Activated effector memory CD4-positive, alpha-beta T cell treated with anti-CD3 and anti-CD28 coated beads, Interleukin-2, amount 50 U/mL, for 16 hours (primary cell): ENCODE measurements at regions not wholly inside any gene's neighbourhood (a gene's known extent, or its start where the extent isn't known, plus 50 kb on each side); places are given as distances from the start of the nearest gene placed in this dataset.

Source experiments
- DNase-seq: peaks from one replicate; pipeline ENCODE4 v3.0.0-alpha.2; 2020

GRCh38 chr4:121277194-121278105 lies 103.4 kb downstream of the QRFPR start:
- DNase-seq, result no peak

GRCh38 chr4:121273191-121273590 lies 107.6 kb downstream of the QRFPR start:
- DNase-seq, result no peak

DNA sequence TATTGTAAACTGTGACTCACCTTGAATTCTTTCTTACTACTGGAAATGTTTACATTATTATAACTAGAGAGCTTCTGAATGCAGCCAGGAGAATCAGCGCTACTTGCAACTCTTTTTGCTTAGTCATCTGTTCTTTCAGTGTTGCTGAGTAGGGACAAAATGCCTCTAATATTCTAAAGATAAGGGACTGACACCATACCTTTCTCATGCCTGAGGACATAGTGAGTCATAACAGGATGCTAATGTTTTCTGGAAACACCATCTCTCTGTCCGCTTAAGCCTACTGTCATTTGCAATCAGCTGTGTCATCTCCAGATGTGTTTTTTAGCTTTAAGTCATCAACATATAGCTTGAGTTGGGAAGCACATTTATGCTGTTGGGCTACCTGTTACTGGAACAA lies 108.3 kb downstream of the QRFPR start:
- DNase-seq, result no peak

- no peak for DNase-seq
Observed at GRCh38 chr4:121270389-121270788, 106.3 kb upstream of the TNIP3 start.

DNA sequence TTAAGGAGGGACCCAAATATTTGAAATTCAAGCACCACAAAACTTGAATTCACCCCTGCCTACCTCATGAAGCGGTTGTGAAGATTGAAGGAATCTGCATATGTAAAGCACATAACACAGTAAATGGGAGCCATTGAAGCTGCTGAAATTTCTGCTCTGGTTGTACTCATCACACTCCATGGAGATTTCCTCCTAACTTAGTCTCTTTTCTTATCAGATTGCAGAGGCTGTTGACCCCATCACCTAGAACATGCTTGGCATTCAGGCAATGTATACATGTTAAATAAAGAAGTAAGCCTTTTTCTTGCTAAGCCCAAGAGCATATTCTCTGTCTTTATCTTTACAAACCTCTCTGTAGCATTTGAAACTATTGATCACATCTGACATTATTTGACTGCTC lies 104.9 kb upstream of the TNIP3 start:
- DNase-seq, result no peak

GRCh38 chr4:121266982-121267381 lies 102.9 kb upstream of the TNIP3 start:
- DNase-seq, result no peak

DNA sequence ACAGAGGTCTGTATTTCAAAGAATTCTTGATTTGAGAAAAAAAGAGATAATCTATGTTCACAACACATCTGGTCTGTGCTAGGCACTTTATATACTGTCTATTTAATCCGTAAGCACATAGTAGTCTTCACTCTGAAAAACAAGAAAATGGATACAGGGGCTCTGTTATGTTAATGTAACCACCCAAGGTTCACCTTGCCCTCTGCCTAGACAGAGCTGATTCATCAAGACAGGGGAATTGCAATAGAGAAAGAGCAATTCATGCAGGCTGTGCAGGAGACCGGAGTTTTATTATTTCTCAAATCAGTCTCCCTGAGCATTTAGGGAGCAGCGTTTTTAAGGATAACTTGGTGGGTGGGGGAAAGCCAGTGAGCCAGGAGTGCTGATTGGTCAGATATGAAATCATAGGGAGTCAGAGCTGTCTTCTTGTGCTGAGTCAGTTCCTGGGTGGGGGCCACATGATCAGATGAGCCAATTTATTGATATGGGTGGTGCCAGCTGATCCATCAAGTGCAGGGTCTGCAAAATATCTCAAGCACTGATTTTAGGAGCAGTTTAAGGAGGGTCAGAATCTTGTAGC lies 92.9 kb upstream of the TNIP3 start:
- no peak for DNase-seq

DNA sequence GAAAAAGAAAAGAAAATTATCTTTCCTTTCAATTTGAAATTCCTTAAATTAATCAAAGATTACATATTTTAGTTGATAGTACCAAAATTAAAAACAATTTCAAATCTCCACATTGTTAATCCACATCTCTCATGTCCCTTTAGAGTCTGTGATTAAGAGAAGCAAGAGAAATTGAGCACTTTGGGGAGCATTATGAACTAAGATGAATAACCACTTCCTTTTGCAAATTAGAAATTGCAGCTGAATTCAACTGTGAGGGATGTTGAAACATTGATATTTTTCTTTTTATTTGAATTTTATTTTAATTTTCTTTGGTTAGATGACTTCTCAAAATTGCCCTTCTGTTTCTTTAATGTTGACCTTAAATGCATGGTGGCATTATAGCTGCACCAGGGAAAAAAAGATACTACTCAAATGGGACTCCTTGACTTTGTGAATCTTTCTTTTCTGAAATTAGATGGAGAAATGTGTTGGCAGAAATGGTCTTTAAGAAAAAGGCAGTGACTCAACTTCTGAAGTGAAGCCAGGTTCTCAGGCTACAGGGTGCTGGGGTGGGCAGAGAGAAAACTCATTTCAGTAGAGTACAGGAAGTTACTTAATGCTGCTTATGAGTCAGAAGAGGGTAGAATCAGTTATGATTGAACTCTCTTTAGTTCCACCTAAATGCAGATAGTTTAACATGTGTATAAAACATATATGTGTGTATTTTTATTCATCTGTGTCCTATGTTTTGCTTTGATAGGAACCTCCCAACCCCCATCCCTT lies 92.0 kb upstream of the TNIP3 start:
- DNase-seq, result peak; percentile 80

DNA sequence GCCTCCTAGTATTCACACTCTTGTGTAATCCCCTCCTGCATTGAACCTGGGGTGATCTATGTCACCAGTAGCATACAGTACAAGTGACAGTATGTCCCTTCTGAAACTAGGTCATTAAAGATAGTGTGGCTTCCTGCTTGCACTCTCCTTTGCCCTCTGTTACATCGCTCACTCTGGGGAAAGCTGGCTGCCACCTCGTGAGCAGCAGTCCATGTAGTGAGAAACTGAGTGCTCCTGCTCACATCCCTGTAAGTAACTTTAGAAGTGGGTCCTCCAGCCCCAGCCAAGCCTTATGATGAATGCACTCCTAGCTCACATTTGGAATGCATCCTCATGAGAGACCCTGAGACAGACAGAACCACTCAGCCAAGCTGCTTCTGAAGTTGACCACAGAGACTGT lies 89.8 kb upstream of the TNIP3 start:
- no peak for DNase-seq

- peak; percentile 84 for DNase-seq
Observed at GRCh38 chr4:121252224-121252806, 88.2 kb upstream of the TNIP3 start.

- no peak for DNase-seq
Observed at GRCh38 chr4:121248747-121249146, 84.6 kb upstream of the TNIP3 start.

DNA sequence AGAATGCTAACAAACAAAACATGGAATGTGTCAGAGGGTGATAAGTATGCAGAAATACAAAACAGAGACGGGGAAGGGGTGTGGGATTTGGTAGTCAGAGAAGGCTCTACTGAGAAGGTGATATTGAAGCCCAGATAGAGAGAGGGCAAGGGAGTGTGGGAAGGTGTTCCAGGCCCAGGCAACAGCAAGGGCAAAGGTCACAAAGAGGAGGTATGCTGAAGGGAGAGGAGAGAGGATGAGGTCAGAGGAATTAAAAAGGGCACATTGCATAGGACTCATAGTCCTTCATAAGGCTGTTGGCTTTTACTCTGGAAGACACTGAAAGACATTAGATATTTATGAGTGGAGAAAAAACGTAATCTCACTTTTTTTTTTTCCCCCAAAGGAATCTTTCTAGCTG lies 82.6 kb upstream of the TNIP3 start:
- DNase-seq, result no peak

DNA sequence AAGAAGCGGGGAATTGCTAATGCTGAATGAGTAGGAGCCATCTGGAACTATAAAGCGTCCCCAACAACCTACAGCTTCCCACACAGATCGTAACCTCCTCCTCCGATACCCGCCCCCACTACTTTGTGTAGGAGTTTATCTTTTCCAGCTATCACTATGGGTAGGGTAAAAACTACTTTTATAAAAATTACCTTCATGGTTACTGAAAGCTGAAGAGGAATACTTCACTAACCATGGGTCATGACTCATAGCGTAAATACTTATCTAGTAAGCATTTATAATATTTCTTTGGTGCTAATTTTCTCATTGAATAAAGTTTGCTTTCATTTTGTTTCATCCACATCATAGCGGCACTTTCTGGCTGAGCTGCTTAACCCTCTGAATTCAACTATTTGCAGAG lies 79.4 kb upstream of the TNIP3 start:
- peak; percentile 68 for DNase-seq

DNA sequence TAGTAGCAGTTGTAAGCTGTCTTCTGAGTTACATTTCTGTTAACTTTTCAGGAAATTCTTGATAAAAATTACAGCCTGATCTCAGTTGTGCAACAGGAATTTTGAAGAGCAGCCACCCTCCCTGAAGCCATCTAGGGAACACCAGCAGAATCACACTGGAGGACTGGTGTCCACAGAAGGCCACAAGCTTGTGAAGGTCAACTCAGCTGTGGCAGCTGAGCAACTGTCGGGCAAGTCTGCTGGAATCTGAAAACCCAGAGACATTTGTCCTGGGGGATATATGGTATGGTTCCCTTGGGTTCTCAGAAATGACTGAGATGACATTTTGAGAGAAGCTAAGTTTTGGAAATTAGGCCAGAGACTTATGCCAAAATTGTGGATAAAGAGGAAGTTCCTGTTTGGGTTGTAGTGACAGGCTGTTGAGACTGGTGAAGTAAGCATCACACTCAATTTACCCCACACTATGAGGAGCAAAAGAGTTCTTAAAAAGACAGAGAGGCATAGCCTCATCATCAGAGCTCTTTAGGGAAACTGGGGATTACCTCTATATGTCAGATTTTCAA lies 78.1 kb upstream of the TNIP3 start:
- no peak for DNase-seq

- DNase-seq, result no peak
Observed at GRCh38 chr4:121239951-121240350, 75.8 kb upstream of the TNIP3 start.

GRCh38 chr4:121238461-121238860 lies 74.3 kb upstream of the TNIP3 start:
- DNase-seq, result no peak

DNA sequence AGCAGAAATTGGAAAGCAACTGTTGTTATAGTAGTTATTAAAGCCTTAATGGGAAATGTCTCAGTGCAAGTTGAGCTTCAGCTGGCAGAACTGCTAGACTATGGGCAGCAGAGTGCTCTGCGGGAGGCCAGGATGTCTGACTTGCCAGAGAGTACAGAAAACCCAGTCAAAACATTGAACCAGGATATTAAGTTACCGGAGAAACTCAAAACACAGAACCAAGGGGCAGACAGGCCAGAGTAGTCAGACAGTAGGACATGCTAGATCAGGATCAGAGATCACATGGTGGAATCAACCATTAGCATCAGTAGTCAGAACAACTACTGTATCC lies 72.9 kb upstream of the TNIP3 start:
- DNase-seq, result no peak

DNA sequence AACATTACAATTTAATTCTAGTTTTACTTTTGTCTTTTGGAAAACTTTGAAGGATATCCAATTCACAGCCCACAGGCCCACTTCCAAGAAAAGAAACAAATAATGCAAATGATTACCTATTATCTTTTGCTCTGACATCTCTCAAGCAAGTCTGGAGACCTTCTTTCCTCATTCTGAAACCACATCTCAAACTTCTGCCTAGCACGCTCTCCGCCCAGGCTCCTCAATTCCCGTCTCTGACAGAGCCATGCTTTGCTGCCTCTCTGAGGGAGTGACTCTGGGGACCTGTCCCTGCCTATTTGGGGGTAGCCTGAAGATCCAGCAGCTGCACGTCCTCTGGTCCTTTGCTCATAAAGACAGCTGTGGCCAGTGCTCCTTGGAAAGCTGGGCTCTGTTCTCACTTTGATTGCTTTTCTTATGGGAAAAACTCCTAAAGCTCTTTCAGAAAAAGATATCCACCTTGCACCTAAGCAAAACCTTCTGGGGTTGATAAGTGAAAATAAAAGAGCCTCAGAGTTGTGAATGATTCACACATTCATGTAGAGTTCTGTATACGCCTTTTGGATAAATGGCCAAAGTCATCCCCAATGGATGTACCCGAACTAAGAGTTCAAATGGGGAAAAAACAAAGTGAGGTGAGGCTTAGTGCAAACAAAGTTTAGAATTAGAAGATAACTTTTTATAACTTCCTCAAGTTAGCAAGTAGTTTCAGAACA lies 72.4 kb upstream of the TNIP3 start:
- DNase-seq, result no peak

- DNase-seq, result no peak
Observed at GRCh38 chr4:121233982-121234381, 69.9 kb upstream of the TNIP3 start.

- DNase-seq, result no peak
Observed at GRCh38 chr4:121229993-121230392, 65.9 kb upstream of the TNIP3 start.

DNA sequence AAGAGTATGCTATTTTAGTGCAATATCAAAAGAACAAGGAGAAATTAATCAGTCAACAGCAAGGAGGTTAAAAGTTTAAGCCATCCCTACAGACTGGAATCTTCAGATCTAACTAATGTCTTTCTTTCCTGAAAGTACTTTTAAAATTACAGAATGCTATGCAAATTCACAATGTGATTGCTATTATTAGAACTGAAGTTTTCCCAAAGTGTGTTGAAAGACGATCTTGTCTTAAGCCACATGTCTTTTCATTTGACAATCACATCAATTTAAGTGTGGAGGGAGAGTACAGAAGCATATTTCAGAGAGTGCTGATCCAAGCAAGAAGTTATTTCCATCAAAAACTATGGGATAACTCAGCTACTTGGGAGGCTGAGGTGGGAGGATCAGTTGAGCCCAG lies 64.7 kb upstream of the TNIP3 start:
- DNase-seq, result no peak

DNA sequence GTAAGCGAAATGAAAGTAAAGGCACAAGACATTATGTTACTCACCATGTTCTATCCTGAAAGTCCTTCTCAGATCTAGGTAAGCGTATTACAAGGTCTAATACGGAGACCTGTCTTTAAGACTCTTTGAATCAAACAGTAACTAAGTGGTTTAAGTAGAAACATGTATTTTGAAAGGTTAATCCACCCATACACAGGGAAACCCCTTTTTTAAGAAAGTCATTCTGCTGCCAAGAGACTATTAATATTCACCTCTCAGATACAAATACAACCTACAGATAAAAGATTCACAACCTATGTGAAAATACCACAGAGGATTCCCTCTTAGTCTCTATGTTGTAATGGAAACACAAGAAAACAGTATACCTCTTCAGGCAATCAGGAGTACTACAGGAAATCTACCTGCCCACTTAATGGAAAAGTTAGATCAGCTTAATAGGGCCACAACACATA lies 63.2 kb upstream of the TNIP3 start:
- no peak for DNase-seq

DNA sequence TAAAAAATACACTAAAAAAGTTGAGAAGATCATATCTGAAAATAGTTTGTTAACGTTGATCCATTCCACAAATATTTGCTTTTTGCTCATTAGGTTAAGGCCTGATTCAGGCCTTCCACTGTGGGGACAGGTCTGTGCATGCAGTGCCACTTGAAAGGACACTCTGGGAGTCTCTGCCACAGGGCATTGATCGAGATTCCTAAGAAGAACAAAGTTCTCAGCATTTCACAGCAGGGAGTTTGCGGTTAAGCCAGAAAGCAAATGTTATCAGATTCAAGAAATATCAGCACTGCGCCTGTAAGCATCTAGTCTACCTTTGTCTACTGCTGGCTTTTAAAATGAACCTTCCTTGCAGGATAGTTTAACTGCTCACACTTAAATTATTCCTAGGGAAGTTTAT lies 62.2 kb upstream of the TNIP3 start:
- no peak for DNase-seq
